GM21529 (cell line): ENCODE measurements at regions not wholly inside any gene's neighbourhood (a gene's known extent, or its start where the extent isn't known, plus 50 kb on each side); places are given as distances from the start of the nearest gene placed in this dataset.
"Not testable (repeated sequence)": the region's sequence is repeated elsewhere in the genome, so short reads cannot be mapped to it uniquely, and the experiment has no call there.

Experiments
- ATAC-seq: cut with Tn5 transposase; IDR thresholded peaks from one replicate; pipeline ENCODE4 v1.9.1; 2021; ENCODE audit not compliant: unreplicated experiment

DNA sequence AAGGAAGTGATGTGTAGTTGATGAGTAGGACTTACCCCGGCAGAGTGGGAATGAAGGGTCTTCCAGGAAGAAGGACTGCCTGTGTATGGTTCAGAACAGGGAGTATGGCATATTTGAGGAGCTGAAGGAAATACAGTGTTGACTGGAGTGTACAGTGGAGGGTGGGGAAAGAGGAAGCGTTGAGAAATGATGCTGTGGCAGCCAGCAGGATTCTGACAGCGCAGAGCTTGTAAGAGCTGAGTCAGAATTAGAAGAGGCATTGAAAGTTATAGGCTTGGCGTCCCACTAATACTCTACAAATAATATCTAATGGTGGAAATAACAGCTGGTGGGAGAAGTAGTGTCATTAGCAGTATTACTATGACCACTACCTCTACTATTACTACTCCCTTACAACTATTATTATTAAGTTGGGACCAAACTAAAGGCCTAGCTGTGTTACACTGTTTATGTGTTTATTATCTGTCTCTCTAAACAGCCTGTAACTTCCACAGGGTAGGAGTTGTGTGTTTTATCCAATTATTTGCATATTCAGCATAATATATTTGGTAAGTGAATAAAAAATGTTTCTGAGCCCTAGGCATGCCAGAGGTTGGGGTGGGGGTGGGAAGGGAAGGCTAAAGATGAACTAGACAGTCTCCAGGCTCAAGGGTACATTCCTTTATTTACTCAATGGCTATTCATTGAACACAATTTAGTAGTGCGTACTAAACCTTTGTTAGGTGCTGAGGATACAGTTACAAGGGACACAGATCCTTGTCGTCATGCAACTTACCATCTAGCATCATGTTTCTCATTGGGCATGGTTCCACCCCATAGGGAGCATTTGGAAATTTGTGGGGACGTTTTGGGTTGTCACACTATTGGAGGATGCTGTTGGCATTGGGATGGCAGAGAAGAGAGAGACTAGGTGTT, 428.8 kb upstream of the ONECUT1 start:
- ATAC-seq, result no peak

GRCh38 chr15:53216036-53216435, 425.9 kb upstream of the ONECUT1 start:
- ATAC-seq, result no peak

GRCh38 chr15:53213336-53213735, 423.2 kb upstream of the ONECUT1 start:
- ATAC-seq, result no peak

GRCh38 chr15:53212785-53213184, 422.6 kb upstream of the ONECUT1 start:
- ATAC-seq, result no peak

GRCh38 chr15:53210653-53211052, 420.5 kb upstream of the ONECUT1 start:
- no peak for ATAC-seq

GRCh38 chr15:53209396-53210042, 419.4 kb upstream of the ONECUT1 start:
- no peak for ATAC-seq

GRCh38 chr15:53208751-53209150, 418.6 kb upstream of the ONECUT1 start:
- no peak for ATAC-seq

DNA sequence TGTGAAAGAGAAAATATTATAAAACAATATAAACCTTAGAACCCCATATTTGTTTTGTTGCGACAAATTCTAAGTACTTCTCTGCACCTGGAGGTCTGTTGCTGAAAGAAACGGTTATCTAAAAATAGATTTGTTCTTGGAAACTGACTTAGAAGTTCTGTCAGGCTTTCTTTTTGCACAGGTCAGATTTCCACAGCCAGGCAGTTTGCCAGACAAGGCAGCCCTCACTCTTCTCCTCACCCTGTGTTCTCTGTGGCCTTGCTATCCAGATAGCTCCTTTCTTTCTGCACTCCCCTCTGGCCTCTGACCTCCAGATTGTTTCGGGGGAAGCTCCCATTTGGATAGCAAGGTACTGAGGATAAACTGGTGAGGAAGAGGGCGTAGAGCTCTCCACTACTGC, 413.3 kb upstream of the ONECUT1 start:
- ATAC-seq, result no peak

DNA sequence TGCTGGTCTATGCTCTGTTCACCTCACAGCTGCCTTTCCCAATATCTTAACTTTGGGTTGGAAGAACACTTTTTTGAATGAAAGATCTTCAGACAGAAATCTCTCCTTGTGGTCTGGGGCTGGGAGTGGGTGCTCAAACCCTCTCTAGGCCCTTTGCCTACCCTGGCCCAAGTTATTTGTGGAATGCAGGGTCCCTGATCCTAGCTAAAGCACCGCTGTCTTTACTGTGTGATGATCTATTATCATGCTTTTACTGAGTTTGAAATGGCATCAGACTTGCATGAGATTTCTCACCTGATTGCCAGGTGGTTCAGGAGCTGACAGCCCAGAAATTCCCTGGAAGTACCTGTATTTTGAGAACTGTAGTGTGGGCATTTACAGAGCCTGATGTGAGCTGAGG, 412.7 kb upstream of the ONECUT1 start:
- no peak for ATAC-seq

- ATAC-seq, result peak; percentile 72
Observed at GRCh38 chr15:53197426-53197839, 407.3 kb upstream of the ONECUT1 start.

DNA sequence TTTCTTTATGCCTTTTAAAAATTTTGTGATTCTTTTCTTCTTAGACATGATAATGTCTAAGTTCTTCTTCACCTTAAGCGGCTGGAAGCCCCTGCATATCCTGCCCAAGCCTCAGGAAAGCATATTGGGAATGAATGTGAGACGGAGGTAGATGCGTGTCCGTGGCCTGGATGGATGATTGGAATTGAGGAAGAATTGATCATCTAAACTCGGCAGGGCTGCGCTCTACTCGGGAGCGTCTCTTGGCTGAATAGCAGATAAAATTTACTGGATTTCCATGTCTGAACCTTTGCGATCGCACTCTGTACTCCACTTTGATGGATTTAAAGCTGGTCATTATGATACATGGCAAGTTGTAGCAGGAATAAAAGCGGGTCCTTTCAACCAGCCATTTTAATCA, 406.7 kb upstream of the ONECUT1 start:
- no peak for ATAC-seq

DNA sequence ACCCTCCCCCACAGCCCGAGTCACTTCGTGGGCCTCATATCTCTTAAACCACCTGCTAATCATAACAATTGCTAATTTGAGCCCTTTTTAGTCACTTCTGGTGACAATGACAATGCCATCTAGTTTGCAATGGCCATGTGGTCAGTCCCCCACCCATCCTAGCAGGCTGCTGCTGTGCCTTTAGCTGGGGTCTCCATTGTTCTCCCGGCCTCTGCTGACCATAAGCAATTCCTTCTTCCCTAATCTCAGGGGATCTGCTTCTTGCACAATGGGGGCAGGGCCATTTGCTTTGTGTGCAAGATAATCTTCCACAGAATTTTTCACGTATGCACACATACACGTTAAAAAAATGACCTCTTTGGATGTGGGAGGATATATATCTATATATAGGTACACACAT, 406.1 kb upstream of the ONECUT1 start:
- ATAC-seq, result no peak

GRCh38 chr15:53193149-53193548, 403.0 kb upstream of the ONECUT1 start:
- no peak for ATAC-seq

GRCh38 chr15:53189860-53190259, 399.7 kb upstream of the ONECUT1 start:
- no peak for ATAC-seq

GRCh38 chr15:53183449-53183848, 393.3 kb upstream of the ONECUT1 start:
- ATAC-seq, result not testable (repeated sequence)

DNA sequence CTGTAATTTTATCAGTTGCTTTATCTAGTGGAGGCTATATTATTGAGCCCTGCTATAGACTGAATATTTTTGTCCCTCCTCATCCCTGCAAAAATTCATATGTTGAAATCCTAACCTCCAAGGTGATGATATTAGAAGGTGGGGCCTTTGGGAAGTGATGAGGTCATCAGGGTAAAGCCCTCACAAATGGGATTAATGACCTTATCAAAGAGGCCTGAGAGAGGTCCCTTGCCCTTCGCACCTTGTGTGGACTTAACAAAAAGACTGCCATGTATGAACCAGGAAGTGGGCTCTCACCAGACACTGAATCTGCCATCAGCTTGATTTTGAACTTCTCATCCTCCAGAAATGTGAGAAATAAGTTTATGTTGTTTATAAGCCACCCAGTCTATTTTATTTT, 381.4 kb upstream of the ONECUT1 start:
- ATAC-seq, result no peak

- ATAC-seq, result no peak
Observed at GRCh38 chr15:53166684-53167201, 376.6 kb upstream of the ONECUT1 start.

DNA sequence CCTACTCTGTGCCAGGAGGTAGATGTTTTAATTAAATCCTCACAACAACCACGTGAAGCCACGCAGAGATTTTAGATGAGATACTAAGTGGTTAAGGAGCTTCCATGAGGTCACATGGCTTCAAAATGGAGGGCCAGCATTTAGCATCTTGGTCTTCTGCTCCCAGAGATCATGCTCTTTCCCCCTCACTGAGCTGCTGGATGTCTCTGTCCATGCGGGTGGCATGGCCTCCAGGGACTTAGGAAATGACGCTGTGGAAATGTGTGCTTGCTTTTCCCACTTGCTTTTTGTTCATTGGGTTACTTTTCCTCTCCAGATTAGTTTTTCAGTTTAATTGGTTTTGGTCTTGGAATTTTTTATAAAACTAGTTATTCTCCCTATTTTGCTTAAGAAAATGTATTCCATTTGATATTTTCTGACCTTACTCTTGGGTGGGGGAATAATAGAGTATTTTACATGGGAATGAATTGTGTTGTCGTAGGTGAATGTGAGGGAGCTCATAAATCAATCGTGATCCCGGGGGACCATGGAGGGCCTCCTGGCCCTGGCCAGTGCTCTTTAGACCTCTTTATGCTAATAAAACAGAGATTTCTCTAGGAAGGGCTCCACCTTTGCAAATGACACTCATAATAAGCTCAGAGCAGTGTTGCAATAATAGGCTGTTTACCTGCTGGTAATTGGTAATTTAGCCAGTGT, 376.0 kb upstream of the ONECUT1 start:
- no peak for ATAC-seq

DNA sequence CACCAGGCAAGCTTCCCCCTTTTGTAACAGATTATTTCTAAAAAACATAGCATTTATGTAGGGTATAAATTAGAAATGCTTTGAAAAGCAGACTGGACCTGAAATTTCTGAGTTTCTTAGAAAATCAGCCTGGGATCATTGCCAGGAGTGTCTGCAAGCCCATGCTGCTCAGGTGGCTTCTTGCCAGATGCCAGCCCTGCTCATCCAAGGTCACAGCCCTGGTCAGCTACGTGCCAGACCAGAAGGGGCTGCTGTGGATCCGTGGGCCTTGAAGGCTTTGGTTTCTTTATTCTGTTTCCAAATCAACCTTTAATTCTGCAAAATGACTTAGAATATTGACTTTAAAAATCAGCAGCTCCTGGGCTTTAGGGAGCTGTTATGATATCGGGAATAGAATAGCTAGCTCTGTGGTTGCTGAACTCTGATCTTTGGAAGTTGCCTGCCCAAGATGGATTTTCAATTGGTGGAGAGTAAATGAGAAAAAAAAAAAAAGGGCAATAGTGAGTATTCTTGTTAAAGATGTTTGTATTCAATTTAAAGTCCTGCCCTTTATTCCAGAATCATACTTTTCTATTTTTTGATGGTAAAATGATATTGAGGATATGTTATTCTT, 370.1 kb upstream of the ONECUT1 start:
- ATAC-seq, result no peak

GRCh38 chr15:53159458-53159857, 369.3 kb upstream of the ONECUT1 start:
- ATAC-seq, result no peak

GRCh38 chr15:53158995-53159394, 368.9 kb upstream of the ONECUT1 start:
- no peak for ATAC-seq
